Astrocyte (in vitro differentiated cells and primary cell): ENCODE measurements at regions not wholly inside any gene's neighbourhood (a gene's known extent, or its start where the extent isn't known, plus 50 kb on each side); places are given as distances from the start of the nearest gene placed in this dataset.

Experiments
- DNase-seq: peaks from one replicate; pipeline ENCODE4 v3.0.0-alpha.2; 2010; ENCODE audit warnings: low read depth
- FAIRE-seq: peaks from 2 replicates; lab custom pipeline; 2011; peaks lifted over from hg19 to GRCh38; lab: Jason Lieb, UNC
- H2AFZ ChIP-seq: 2 replicates; pipeline ENCODE4 v1.6.0; 2012; ENCODE audit warnings: low read depth, low read length, inconsistent platforms
- H3K27ac ChIP-seq: 2 replicates; pipeline ENCODE4 v1.5.1; 2011; ENCODE audit warnings: low read depth, low read length, inconsistent platforms
- H3K27me3 ChIP-seq: 2 replicates; pipeline ENCODE4 v1.6.0; 2011; ENCODE audit warnings: low read length, inconsistent platforms; ENCODE audit not compliant: insufficient read depth
- H3K36me3 ChIP-seq: 2 replicates; pipeline ENCODE4 v1.5.1; 2011; ENCODE audit warnings: low read length, inconsistent platforms; ENCODE audit not compliant: insufficient read depth
- H3K4me1 ChIP-seq: 2 replicates; pipeline ENCODE4 v1.5.1; 2011; ENCODE audit warnings: low read length, inconsistent platforms; ENCODE audit not compliant: insufficient read depth
- H3K4me2 ChIP-seq: 2 replicates; pipeline ENCODE4 v1.6.0; 2012; ENCODE audit warnings: low read length, inconsistent platforms
- H3K4me3 ChIP-seq: 2 replicates; pipeline ENCODE4 v1.5.1; 2011; ENCODE audit warnings: low read depth, mild to moderate bottlenecking, low read length, inconsistent platforms; ENCODE audit not compliant: insufficient read depth
- H3K79me2 ChIP-seq: 2 replicates; pipeline ENCODE4 v1.6.0; 2012; ENCODE audit warnings: mild to moderate bottlenecking, low read length, inconsistent platforms; ENCODE audit not compliant: insufficient read depth
- H3K9ac ChIP-seq: 2 replicates; pipeline ENCODE4 v1.6.0; 2012; ENCODE audit warnings: mild to moderate bottlenecking, low read length, inconsistent platforms
- H3K9me3 ChIP-seq: 2 replicates; pipeline ENCODE4 v1.5.1; 2012; ENCODE audit warnings: low read depth, mild to moderate bottlenecking, low read length, inconsistent platforms; ENCODE audit not compliant: insufficient read depth
- H4K20me1 ChIP-seq: 2 replicates; pipeline ENCODE4 v1.6.0; 2012; ENCODE audit warnings: low read length, inconsistent platforms; ENCODE audit not compliant: insufficient read depth
- H3K27ac Mint-ChIP-seq: one replicate; pipeline ENCODE4 v1.8.0; 2021; ENCODE audit warnings: mild to moderate bottlenecking, mixed read lengths; ENCODE audit not compliant: unreplicated experiment
- H3K27me3 Mint-ChIP-seq: one replicate; pipeline ENCODE4 v1.8.0; 2021; ENCODE audit warnings: low read depth, mixed read lengths; ENCODE audit not compliant: unreplicated experiment
- H3K36me3 Mint-ChIP-seq: one replicate; pipeline ENCODE4 v1.8.0; 2021; ENCODE audit warnings: low read depth, mixed read lengths; ENCODE audit not compliant: unreplicated experiment
- H3K4me1 Mint-ChIP-seq: one replicate; pipeline ENCODE4 v1.8.0; 2021; ENCODE audit warnings: low read depth, mixed read lengths; ENCODE audit not compliant: unreplicated experiment
- H3K4me3 Mint-ChIP-seq: one replicate; pipeline ENCODE4 v1.8.0; 2021; ENCODE audit warnings: mild to moderate bottlenecking, moderate library complexity, mixed read lengths; ENCODE audit not compliant: unreplicated experiment
- H3K9me3 Mint-ChIP-seq: one replicate; pipeline ENCODE4 v1.8.0; 2021; ENCODE audit warnings: mild to moderate bottlenecking, mixed read lengths; ENCODE audit not compliant: unreplicated experiment
- EZH2 ChIP-seq: IDR thresholded peaks from 2 replicates; pipeline ENCODE4 v1.6.1; 2012; ENCODE audit warnings: mild to moderate bottlenecking, low read length, inconsistent platforms; ENCODE audit not compliant: insufficient read depth
- TF ChIP-seq, protein P1 (sequence below): IDR thresholded peaks from 2 replicates; pipeline ENCODE4 v1.5.1; 2011; ENCODE audit warnings: low read depth, mild to moderate bottlenecking, inconsistent platforms, low read length, moderate library complexity; ENCODE audit not compliant: insufficient read depth

DNA sequence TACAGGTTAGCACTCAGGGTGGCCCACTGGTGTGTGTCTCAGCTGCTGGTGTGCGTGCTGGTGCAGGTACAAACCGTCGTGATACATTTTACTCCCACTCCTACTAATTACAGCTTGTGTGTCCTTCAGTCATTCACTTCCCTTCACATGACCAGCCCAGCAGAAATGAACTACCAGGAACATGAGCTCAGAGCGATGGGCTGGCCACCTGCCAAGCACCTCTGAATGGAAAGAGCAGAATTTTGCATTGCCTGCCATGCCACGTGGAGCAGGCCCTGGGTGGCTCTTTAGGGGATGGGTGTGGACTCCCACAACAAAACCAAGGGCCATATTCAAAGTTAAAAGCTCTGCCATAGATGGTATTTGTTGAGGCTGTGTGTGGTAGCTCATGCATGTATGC is 58.9 kb upstream of the PGM2 start:
- peaks cover 11% of the 10 kb centered on the region for H3K27me3 Mint-ChIP-seq
- Histone ChIP-seq H3K4me1 (no peaks in the 10 kb centered on the region), H3K4me2 (no peak overlapping the region), H3K9me3 (no peaks in the 10 kb centered on the region), H3K36me3 (no peaks in the 10 kb centered on the region), H3K27ac (no peak overlapping the region), H3K27me3 (no peaks in the 10 kb centered on the region), H2AFZ (no peak overlapping the region), H3K79me2 (no peaks in the 10 kb centered on the region), H4K20me1 (no peaks in the 10 kb centered on the region), H3K4me3 (no peak overlapping the region), H3K9ac (no peak overlapping the region)
- no peak overlapping the region for H3K27ac Mint-ChIP-seq
- TF ChIP-seq EZH2 = no peak
- TF ChIP-seq, protein P1, sequence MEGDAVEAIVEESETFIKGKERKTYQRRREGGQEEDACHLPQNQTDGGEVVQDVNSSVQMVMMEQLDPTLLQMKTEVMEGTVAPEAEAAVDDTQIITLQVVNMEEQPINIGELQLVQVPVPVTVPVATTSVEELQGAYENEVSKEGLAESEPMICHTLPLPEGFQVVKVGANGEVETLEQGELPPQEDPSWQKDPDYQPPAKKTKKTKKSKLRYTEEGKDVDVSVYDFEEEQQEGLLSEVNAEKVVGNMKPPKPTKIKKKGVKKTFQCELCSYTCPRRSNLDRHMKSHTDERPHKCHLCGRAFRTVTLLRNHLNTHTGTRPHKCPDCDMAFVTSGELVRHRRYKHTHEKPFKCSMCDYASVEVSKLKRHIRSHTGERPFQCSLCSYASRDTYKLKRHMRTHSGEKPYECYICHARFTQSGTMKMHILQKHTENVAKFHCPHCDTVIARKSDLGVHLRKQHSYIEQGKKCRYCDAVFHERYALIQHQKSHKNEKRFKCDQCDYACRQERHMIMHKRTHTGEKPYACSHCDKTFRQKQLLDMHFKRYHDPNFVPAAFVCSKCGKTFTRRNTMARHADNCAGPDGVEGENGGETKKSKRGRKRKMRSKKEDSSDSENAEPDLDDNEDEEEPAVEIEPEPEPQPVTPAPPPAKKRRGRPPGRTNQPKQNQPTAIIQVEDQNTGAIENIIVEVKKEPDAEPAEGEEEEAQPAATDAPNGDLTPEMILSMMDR = no peak
- peaks cover 3% of the 10 kb centered on the region for H3K9me3 Mint-ChIP-seq
- H3K4me1 Mint-ChIP-seq = peaks cover 1% of the 10 kb centered on the region
- no peak overlapping the region for H3K4me3 Mint-ChIP-seq
- no peaks in the 10 kb centered on the region for H3K36me3 Mint-ChIP-seq
- DNase-seq (peak; percentile 57), FAIRE-seq (no peak)

DNA sequence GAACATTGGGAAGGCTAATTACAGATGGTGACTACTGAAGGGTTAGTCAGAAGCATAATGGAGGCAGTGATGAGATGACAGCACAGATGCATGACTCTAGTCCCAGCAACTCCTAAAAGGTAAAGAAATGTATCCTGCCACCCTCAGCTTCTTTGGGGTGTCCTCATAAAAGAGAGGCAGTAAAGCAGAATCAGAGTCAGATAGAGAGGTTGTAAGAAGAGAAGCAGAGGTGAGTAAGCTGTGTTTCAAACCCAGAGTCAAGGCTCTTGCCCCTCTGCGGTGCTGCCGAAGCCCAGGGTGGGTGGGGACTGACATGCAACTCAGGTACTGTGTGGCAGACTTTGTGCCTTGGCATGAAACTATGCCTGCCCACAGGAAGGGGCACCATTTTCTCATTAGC is 59.5 kb upstream of the PGM2 start:
- Mint-ChIP-seq H3K27me3 (peaks cover 11% of the 10 kb centered on the region), H3K9me3 (peaks cover 3% of the 10 kb centered on the region), H3K4me3 (no peak overlapping the region), H3K27ac (no peak overlapping the region), H3K4me1 (peaks cover 1% of the 10 kb centered on the region), H3K36me3 (no peaks in the 10 kb centered on the region)
- Histone ChIP-seq H3K79me2 (no peaks in the 10 kb centered on the region), H3K4me1 (no peaks in the 10 kb centered on the region), H3K9ac (no peak overlapping the region), H3K27ac (no peak overlapping the region), H3K4me3 (no peak overlapping the region), H4K20me1 (no peaks in the 10 kb centered on the region), H2AFZ (no peak overlapping the region), H3K4me2 (no peak overlapping the region), H3K27me3 (no peaks in the 10 kb centered on the region), H3K9me3 (no peaks in the 10 kb centered on the region), H3K36me3 (no peaks in the 10 kb centered on the region)
- no peak for DNase-seq
- TF ChIP-seq, protein P1 = no peak
- TF ChIP-seq EZH2 = no peak
- FAIRE-seq = no peak

DNA sequence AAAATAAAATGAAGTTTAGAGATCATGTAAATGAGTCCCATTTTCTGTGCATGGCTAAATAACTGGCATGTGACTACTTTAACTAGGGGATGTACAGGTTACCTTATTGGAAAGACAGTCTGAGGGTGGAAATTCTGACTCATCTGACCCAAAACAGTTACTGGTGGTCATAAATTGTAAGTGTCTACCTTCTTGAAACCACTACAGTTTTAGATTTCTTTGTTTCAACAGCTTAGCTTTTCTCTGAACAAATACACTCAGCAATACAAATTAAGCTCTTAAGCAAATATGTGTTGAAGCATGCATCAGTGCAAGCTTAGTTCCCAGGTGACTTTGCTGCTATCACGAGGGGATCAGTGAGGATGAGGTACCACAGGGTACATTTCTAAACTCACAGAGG is 60.7 kb upstream of the PGM2 start:
- Histone ChIP-seq H4K20me1 (no peaks in the 10 kb centered on the region), H3K27ac (no peak overlapping the region), H2AFZ (no peak overlapping the region), H3K27me3 (no peaks in the 10 kb centered on the region), H3K4me3 (no peak overlapping the region), H3K9ac (no peak overlapping the region), H3K79me2 (no peaks in the 10 kb centered on the region), H3K36me3 (no peaks in the 10 kb centered on the region), H3K9me3 (no peaks in the 10 kb centered on the region), H3K4me1 (no peaks in the 10 kb centered on the region), H3K4me2 (no peak overlapping the region)
- DNase-seq (no peak), FAIRE-seq (no peak)
- Mint-ChIP-seq H3K27ac (no peak overlapping the region), H3K27me3 (peaks cover 11% of the 10 kb centered on the region), H3K36me3 (no peaks in the 10 kb centered on the region), H3K4me3 (no peak overlapping the region), H3K4me1 (peaks cover 1% of the 10 kb centered on the region), H3K9me3 (peaks cover 3% of the 10 kb centered on the region)
- TF ChIP-seq, protein P1 = no peak
- no peak for TF ChIP-seq EZH2
